ENCODE measurements at regions not wholly inside any gene's neighbourhood (a gene's known extent, or its start where the extent isn't known, plus 50 kb on each side); places are given as distances from the start of the nearest gene placed in this dataset.
"Not testable (repeated sequence)": the region's sequence is repeated elsewhere in the genome, so short reads cannot be mapped to it uniquely, and the experiment has no call there.

GRCh38 chr1:219863816-219864215, 64.5 kb downstream of the SLC30A10 start:
- intact Hi-C loops (cut with micrococcal nuclease) = not testable (repeated sequence)

- intact Hi-C loops (cut with micrococcal nuclease) = no loop called here
Observed at GRCh38 chr1:219862366-219862765, 66.0 kb downstream of the SLC30A10 start.

DNA sequence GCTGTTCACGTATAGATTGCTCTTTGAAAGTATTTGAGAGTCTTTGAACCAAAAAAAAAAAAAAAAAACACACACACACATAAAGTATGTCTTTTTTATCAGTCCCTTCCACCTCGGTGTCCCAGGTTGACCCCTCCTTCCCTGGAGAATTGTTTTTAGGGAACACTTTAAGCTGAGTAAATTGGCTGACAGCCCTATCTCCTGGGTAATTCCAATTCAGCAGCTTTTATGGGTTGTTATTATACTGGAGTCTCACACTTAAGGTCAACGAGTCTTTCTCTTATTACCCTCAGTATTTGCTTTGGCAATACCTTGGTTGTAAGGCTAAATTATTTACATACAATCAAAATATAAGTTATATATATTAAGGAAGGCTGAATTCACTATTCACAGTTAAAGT, 69.4 kb downstream of the SLC30A10 start:
- intact Hi-C loops (cut with micrococcal nuclease) = no loop called here

DNA sequence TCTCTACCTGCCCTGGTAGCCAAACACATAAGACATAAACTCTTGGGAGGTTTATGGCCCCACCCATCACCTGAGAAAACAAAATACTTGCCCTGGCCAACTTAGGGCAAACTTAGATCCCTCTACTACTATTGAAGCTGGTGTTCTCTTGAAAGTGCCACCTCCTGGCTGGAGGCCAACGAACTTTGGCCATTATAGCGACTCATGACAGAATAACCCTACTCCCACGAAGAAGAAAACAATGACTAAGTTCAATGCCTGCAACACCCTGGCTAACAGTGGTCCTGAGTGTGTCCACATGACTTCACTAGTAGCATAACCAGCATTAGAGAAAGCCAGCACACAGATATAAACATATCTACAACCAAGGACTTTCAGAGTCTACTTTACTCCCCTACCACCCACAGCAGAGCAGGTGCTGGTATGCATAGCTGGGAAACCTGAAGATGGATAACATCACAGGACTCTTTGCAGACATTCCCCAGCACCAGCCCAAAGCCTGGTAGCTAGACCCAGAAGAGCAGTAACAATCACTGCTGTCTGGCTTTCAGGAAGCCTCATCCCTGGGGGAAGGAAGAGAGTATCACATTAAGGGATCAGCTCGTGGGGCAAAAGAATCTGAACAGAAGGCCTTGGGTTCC, 81.0 kb downstream of the SLC30A10 start:
- intact Hi-C loops (cut with micrococcal nuclease) = no loop called here

GRCh38 chr1:219839595-219839994, 88.8 kb downstream of the SLC30A10 start:
- intact Hi-C loops (cut with micrococcal nuclease) = loop anchor here (10.0 kb wide), 1 partner anchor 935 kb away; no protein-coding TSS in a partner anchor

DNA sequence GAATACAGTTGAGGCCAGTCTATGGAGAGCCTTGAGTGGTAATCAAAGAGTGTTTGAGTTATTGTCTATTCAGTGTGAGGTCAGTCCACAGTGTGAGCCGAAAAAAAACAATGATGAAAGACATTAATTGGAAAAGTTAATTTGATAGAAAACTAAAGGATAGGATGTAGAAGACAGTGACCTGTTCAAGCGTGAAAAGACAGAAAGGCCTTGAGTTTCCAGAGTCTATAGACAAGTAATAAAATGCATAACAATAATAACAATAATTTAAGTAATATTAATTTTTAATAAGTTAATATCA, 90.4 kb downstream of the SLC30A10 start:
- intact Hi-C loops (cut with micrococcal nuclease) = loop anchor here (10.0 kb wide), 1 partner anchor 937 kb away; no protein-coding TSS in a partner anchor

GRCh38 chr1:219837274-219837993, 90.9 kb downstream of the SLC30A10 start:
- intact Hi-C loops (cut with micrococcal nuclease) = loop anchor here (10.0 kb wide), 1 partner anchor 937 kb away; no protein-coding TSS in a partner anchor

DNA sequence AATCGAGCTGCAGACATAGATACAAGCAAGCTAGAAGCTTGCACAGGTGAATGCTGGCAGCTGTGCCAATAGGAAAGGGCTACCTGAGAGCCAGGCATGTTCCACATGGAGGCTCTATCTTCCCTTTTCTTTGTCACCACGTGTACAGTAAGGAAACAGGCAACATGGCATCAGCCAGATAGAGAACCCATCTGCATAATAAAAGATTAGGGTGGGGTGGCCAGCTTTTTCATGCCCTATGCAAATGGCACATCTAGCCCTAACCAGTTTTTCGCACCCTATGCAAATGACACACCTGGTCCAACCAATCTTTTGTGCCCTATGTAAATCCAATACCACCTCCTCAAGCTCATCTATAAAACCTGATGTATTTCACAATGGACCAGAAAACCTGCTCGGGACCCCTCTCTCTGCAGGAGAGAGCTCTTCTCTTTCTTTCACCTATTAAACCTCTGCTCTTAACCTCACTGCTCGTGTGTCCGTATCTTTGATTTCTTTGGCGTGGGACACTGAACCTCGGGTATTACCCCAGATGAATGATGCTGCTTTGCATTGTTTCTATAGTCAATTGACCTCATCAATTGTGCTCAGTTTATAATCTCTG, 93.9 kb downstream of the SLC30A10 start:
- intact Hi-C loops (cut with micrococcal nuclease) = loop anchor here (10.0 kb wide), 1 partner anchor 940 kb away; no protein-coding TSS in a partner anchor

GRCh38 chr1:219833214-219833815, 95.0 kb downstream of the SLC30A10 start:
- intact Hi-C loops (cut with micrococcal nuclease) = loop anchor here (10.0 kb wide), 1 partner anchor 941 kb away; no protein-coding TSS in a partner anchor

DNA sequence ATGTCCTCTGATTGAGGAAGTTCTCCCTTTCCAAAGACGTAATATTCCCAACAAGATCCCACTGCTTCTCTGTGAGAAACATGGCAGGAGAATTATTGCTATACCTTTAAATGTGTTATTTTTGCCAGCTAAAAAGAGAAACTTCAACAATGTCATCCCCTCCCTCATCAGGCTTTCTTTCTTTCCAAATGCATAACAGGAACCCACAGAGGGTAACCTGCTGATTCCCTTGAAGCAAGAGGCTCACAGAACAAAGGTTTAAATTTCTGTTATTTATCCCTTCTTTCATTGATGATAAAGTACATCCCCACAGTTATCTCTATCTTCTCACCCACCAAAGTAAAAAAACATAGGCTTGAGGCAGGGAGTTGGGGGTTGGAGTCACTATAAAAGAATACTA, 102.1 kb downstream of the SLC30A10 start:
- intact Hi-C loops (cut with micrococcal nuclease) = no loop called here

GRCh38 chr1:219825355-219825754, 103.0 kb downstream of the SLC30A10 start:
- intact Hi-C loops (cut with micrococcal nuclease) = no loop called here

DNA sequence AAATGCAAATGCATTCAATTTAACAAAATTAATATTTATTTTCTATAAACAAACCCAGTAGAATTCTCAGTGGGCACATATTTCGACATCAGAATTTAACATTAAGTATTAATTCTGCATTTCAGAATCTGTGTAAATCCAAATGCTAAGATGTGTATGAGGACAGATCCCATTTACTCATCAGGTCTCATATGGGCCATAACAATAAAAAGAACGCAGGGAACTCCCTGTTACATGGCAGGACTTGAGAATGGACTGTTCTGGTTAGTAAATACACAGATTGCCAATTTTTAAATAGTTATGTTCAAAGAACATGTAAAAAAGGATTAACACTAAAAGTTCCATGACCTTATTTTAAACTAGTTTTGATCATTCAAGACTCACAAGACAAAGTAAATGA, 104.0 kb downstream of the SLC30A10 start:
- intact Hi-C loops (cut with micrococcal nuclease) = no loop called here

GRCh38 chr1:219820551-219820950, 107.8 kb downstream of the SLC30A10 start:
- intact Hi-C loops (cut with micrococcal nuclease) = no loop called here

DNA sequence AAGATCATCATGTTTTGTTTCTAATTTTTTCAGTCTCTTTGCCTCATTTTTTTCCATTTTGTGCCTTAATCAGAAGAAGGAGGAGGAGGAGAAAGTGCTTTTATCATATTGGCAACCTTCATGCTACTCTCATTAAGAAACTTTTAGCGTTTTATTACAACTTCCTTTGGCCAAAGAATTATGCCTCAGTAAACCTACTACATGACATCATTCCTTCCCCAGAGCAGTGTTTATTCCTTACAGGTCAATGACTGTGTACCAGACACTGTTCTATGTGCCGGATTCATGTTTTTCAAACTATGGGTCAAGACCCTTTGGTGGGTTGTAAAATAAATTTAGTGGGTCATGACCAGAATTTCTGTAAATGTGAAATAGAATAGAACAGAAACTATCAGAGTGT, 110.4 kb downstream of the SLC30A10 start:
- intact Hi-C loops (cut with micrococcal nuclease) = no loop called here

DNA sequence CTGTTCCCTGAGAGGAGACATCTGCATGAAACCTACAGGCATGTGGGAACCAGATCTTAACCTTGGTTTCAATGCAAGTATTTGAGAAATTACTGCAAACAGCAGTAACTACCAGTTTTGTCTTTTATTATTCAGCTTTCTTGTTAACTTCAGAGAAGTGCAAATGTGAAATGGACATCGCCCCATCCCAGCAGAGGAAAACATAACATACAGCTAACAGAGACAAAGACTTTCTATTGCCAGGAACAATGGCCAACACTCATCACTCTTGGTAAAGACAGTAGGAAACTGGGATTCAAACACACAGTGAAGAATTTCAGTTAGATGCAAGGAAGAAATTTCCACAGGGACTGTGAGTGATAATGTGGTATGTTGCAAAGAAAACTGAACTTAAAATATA, 115.1 kb downstream of the SLC30A10 start:
- intact Hi-C loops (cut with micrococcal nuclease) = no loop called here

DNA sequence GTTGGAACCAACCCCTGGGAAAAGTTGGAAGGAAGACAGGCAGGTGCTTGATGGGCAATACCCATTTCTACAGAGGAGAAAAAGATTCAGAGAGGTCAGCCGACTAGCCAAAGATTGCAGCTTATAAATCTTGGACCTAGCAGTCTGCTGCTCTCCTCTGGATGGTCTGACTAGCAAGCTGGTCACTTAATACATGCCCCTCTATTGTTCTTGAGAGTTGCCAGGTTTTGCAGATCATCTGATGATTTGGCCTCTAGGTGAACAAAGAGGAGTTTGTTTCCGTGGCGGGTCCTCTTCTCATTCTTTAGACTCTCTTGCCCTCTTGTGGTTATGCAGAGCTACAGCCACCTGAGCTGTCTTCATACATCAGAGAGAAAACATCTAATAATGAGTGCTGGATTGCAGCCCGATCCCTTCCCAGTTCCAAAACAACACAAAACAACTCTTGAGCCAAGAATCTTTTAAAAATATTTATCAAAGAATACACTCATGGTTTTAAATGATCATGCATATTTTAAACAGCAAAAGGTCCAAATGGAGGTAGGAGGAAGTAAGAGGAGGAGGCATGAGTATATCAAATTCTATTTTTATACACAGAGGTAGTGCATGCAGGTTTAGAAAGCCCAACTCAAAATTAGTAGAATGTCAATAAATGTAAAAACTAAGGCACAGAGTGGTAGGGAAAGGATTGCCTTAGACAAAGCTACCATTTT, 115.7 kb downstream of the SLC30A10 start:
- intact Hi-C loops (cut with micrococcal nuclease) = no loop called here

DNA sequence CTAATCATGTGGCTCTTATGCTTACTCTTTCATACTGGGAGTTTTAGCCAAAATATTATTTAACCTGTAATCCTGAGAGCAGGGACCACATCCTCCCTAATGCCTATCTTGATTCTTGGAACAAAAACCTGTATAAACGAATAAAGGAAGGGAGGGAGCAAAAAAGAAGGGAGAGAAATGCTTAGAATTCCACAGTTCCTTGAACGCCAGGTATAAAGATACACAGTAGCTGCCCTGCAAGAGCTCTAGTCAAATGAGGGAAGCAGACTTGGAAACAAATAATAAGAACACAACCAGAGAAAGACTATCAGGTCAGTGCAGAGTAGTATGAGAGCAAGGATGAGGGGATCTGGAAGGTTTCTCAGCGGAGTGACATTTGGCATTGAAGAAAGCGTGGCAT, 116.3 kb downstream of the SLC30A10 start:
- intact Hi-C loops (cut with micrococcal nuclease) = no loop called here

- intact Hi-C loops (cut with micrococcal nuclease) = no loop called here
Observed at GRCh38 chr1:219810451-219810850, 117.9 kb downstream of the SLC30A10 start.

DNA sequence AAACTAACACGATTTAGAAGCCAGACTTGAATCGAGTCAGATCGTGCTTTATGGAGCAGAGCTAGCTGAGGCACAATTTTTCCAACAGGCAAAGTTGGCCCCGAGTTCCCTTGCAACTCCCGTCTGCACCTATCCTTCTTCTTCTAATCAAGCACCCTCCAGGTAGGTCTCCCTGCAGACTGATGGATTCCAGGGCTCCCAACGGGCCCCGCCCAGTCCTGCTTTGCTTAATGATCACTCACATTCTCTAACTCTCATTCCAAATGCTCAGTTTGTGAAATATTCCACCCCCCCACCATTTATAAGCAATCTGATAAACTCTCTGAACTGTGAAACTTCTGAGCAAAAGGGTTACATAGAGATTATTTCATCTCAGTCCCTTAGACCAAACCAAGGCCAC, 119.6 kb downstream of the SLC30A10 start:
- intact Hi-C loops (cut with micrococcal nuclease) = no loop called here

DNA sequence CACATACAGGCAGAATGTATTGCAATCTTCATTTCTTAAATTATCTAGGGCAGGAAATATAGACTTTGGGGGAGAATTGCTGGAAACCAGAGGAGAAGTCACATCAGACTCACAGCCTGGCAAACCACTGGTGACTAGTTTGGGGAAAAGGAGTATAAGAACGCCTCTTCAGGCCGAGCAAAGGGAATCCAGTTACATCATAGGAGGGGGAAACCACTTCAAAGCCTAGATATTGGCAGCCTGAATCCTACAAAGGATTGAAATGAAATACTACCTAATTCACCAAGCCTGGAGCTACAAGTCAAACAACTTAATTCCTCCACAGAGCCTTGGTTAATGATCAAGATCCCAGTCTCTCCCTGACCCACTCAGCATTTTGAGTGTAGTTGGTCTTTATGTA, 121.7 kb downstream of the SLC30A10 start:
- intact Hi-C loops (cut with micrococcal nuclease) = no loop called here

GRCh38 chr1:219806020-219806419, 122.3 kb downstream of the SLC30A10 start:
- intact Hi-C loops (cut with micrococcal nuclease) = no loop called here

DNA sequence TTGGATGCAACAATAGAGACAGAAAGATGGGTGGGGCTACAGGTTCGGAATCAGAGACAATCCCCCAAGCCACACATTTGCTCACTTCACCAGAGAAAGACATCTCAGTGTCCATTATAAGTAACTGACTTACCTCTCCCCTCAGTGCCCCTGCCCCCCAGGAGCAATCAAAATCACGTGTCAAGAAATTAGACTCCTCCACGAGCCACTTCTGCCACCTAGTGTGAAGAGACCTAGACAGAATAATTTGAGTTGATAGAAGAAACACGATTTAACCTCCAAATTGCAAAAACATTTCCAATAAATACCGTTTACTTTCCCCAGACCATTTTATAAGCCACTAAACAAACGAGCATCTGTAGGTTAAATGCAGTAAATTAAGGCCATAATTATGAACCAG, 123.2 kb downstream of the SLC30A10 start:
- intact Hi-C loops (cut with micrococcal nuclease) = no loop called here
